Mononuclear cell (primary cell): ENCODE measurements at regions not wholly inside any gene's neighbourhood (a gene's known extent, or its start where the extent isn't known, plus 50 kb on each side); places are given as distances from the start of the nearest gene placed in this dataset.

Source experiments
- H3K27me3 ChIP-seq: 2 replicates; pipeline ENCODE4 v1.6.0; 2011; ENCODE audit warnings: low read length, control low read depth; ENCODE audit not compliant: insufficient read depth
- H3K4me1 ChIP-seq: 2 replicates; pipeline ENCODE4 v1.5.1; 2011; ENCODE audit warnings: mild to moderate bottlenecking, low read length, control low read depth; ENCODE audit not compliant: insufficient read depth
- H3K4me3 ChIP-seq: 2 replicates; pipeline ENCODE4 v1.5.1; 2011; ENCODE audit warnings: mild to moderate bottlenecking, low read length, moderate library complexity
- H3K9me3 ChIP-seq: 2 replicates; pipeline ENCODE4 v1.5.1; 2011; ENCODE audit warnings: low read depth, mild to moderate bottlenecking, control low read depth, low read length

- H3K4me1 ChIP-seq = peaks cover 22% of the 10 kb centered on the region
- no peaks in the 10 kb centered on the region for H3K27me3 ChIP-seq
- H3K9me3 ChIP-seq = no peaks in the 10 kb centered on the region
- H3K4me3 ChIP-seq = no peak overlapping the region
Measured at GRCh38 chr17:74008196-74008595, 195.3 kb upstream of the RPL38 start.

- Histone ChIP-seq H3K27me3 (no peaks in the 10 kb centered on the region), H3K9me3 (no peaks in the 10 kb centered on the region), H3K4me1 (peaks cover 31% of the 10 kb centered on the region)
Measured at GRCh38 chr17:74009056-74009625, 194.3 kb upstream of the RPL38 start.

GRCh38 chr17:74010903-74011302 is 192.6 kb upstream of the RPL38 start:
- no peaks in the 10 kb centered on the region for H3K9me3 ChIP-seq
- H3K4me3 ChIP-seq = no peak overlapping the region
- peaks cover 31% of the 10 kb centered on the region for H3K4me1 ChIP-seq
- no peaks in the 10 kb centered on the region for H3K27me3 ChIP-seq

More at GRCh38 chr17:74009056-74009625, 194.3 kb upstream of the RPL38 start:
- H3K4me3 ChIP-seq = no peak overlapping the region

- Histone ChIP-seq H3K4me3 (no peak overlapping the region), H3K27me3 (no peaks in the 10 kb centered on the region), H3K9me3 (no peaks in the 10 kb centered on the region), H3K4me1 (peaks cover 31% of the 10 kb centered on the region)
Measured at GRCh38 chr17:74011966-74012365, 191.5 kb upstream of the RPL38 start.

- H3K4me3 ChIP-seq = no peak overlapping the region
Measured at GRCh38 chr17:74012465-74012864, 191.0 kb upstream of the RPL38 start.

GRCh38 chr17:74015316-74015715 is 188.2 kb upstream of the RPL38 start:
- H3K9me3 ChIP-seq = no peaks in the 10 kb centered on the region
- H3K27me3 ChIP-seq = no peaks in the 10 kb centered on the region
- peaks cover 21% of the 10 kb centered on the region for H3K4me1 ChIP-seq
- no peak overlapping the region for H3K4me3 ChIP-seq

More at GRCh38 chr17:74012465-74012864, 191.0 kb upstream of the RPL38 start:
- no peaks in the 10 kb centered on the region for H3K27me3 ChIP-seq
- peaks cover 31% of the 10 kb centered on the region for H3K4me1 ChIP-seq
- H3K9me3 ChIP-seq = no peaks in the 10 kb centered on the region

GRCh38 chr17:74015990-74016389 is 187.5 kb upstream of the RPL38 start:
- Histone ChIP-seq H3K4me1 (peaks cover 21% of the 10 kb centered on the region), H3K27me3 (no peaks in the 10 kb centered on the region), H3K9me3 (no peaks in the 10 kb centered on the region), H3K4me3 (no peak overlapping the region)

- H3K9me3 ChIP-seq = no peaks in the 10 kb centered on the region
- no peak overlapping the region for H3K4me3 ChIP-seq
- peaks cover 21% of the 10 kb centered on the region for H3K4me1 ChIP-seq
- no peaks in the 10 kb centered on the region for H3K27me3 ChIP-seq
Measured at GRCh38 chr17:74016461-74016860, 187.0 kb upstream of the RPL38 start.

- Histone ChIP-seq H3K4me1 (peaks cover 12% of the 10 kb centered on the region), H3K4me3 (no peak overlapping the region), H3K9me3 (no peaks in the 10 kb centered on the region), H3K27me3 (no peaks in the 10 kb centered on the region)
Measured at GRCh38 chr17:74017466-74017865, 186.0 kb upstream of the RPL38 start.

- Histone ChIP-seq H3K4me3 (no peak overlapping the region), H3K9me3 (no peaks in the 10 kb centered on the region), H3K4me1 (peaks cover 9% of the 10 kb centered on the region), H3K27me3 (no peaks in the 10 kb centered on the region)
Measured at GRCh38 chr17:74018115-74018514, 185.4 kb upstream of the RPL38 start.

GRCh38 chr17:74019271-74019670 is 184.2 kb upstream of the RPL38 start:
- Histone ChIP-seq H3K27me3 (no peaks in the 10 kb centered on the region), H3K4me3 (no peak overlapping the region), H3K9me3 (no peaks in the 10 kb centered on the region), H3K4me1 (no peaks in the 10 kb centered on the region)

- Histone ChIP-seq H3K27me3 (no peaks in the 10 kb centered on the region), H3K9me3 (no peaks in the 10 kb centered on the region), H3K4me3 (no peak overlapping the region), H3K4me1 (no peaks in the 10 kb centered on the region)
Measured at GRCh38 chr17:74019860-74020259, 183.6 kb upstream of the RPL38 start.

- H3K27me3 ChIP-seq = no peaks in the 10 kb centered on the region
- H3K4me1 ChIP-seq = no peaks in the 10 kb centered on the region
- H3K4me3 ChIP-seq = no peak overlapping the region
Measured at GRCh38 chr17:74020522-74020921, 183.0 kb upstream of the RPL38 start.

GRCh38 chr17:74024871-74025531 is 178.5 kb upstream of the RPL38 start:
- H3K27me3 ChIP-seq = no peaks in the 10 kb centered on the region
- no peak overlapping the region for H3K4me3 ChIP-seq
- no peaks in the 10 kb centered on the region for H3K4me1 ChIP-seq
- H3K9me3 ChIP-seq = no peaks in the 10 kb centered on the region

More at GRCh38 chr17:74020522-74020921, 183.0 kb upstream of the RPL38 start:
- no peaks in the 10 kb centered on the region for H3K9me3 ChIP-seq

GRCh38 chr17:74027444-74027843 is 176.0 kb upstream of the RPL38 start:
- Histone ChIP-seq H3K4me3 (no peak overlapping the region), H3K27me3 (no peaks in the 10 kb centered on the region), H3K9me3 (no peaks in the 10 kb centered on the region), H3K4me1 (no peaks in the 10 kb centered on the region)
